AML-193 (cell line): ENCODE measurements at regions not wholly inside any gene's neighbourhood (a gene's known extent, or its start where the extent isn't known, plus 50 kb on each side); places are given as distances from the start of the nearest gene placed in this dataset.

Experiments used
- DNase-seq, 2 experiments: peaks; one replicate each; lab custom pipeline; 2025; lab: John Stamatoyannopoulos, UW

DNA sequence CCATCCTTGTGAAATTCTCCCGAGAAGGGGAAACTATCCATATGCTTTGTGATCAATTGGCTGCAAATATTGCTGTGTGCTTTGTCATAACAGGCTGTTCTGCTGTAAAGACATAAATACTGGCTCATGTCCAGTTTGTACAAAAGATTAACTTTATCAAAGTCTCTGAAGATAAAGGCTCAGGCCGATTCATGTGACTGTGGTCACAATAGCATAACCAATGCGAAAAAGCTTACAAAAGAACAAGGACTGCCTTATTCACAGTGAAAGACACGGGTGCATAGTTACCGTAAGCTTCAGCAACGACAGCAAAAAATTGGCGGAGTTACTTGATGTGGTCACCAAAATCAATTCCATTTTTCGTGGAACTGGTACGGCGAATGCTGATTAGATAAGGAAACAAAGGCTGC is 173.6 kb upstream of the CHRM3 start:
- no peak for DNase-seq

DNA sequence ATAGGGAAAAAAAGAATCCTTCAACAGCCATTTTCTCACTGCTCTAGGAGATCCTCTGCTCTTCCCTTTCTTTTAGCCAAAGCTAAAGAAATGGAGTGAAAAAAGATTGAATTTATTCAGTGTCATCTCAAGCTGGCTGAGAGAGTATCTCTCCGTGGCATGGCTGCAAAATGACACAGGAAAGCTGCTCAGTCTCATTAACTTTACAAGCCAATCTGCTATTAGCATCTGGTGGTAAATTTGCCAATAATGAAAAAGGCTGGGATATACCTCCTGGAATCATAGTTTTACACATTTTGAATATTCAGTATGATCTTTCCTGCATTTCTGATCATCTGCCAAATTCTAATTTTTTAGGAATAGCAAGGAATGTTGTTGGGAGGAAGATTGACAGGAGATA is 176.8 kb upstream of the CHRM3 start:
- DNase-seq: no peak

DNA sequence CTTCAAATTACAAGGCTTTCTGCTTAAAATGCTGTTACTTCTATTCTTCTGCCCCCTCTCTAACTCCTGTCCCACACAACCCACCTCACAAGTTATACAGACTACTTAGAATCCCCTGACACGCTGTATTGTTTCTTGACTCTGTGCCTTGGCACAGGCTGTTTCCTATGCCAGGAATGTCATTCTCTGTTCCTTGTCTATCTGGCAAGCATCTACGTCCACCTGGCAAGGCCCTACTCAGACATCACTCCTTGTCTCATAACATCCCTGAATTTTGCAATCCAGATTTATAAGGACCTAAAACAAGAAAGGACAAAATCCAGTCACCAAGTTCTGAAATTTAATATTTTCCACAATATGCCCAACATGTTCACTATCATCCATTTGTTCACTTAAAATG is 182.0 kb upstream of the CHRM3 start:
- DNase-seq: no peak

DNA sequence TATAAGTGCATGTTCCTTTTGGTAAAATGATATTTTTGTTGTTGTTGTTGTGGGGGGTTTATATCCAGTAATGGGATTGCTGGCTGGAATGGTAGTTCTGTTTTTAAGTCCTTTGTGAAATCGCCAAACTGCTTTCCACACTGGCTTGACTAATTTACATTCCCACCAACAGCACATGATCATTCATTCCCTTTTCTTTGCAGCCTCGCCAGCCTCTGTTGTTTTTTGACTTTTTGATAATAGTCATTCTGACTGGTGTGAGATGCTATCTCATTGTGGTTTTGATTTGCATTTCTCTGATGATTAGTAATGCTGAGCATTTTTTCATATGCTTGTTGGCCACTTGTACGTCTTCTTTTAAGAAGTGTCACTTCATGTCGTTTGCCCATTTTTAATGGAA is 188.5 kb upstream of the CHRM3 start:
- DNase-seq: no peak

DNA sequence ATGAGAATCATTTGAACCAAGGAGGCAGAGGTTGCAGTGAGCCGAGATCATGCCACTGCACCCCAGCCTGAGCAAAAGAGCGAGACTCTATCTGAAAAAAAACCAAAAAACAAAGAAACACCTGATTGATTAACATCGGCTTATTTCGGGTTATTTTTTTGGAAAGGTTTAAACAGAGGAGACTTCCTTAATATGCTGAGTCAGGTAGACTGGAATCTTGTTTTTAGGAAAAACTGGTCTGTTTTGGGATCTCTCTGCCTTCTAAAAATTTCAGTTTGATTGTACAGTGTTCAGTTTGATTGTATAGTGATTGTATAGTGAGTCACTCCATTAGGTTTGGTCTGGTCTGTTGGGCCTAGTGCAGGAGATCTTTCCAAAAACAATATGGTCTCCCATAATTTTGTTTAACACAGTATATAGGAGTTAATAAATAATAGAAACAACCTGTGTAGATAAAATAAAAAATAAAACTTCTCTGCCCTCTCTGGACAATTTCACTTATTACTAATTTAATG is 196.3 kb upstream of the CHRM3 start:
- no peak for DNase-seq

DNA sequence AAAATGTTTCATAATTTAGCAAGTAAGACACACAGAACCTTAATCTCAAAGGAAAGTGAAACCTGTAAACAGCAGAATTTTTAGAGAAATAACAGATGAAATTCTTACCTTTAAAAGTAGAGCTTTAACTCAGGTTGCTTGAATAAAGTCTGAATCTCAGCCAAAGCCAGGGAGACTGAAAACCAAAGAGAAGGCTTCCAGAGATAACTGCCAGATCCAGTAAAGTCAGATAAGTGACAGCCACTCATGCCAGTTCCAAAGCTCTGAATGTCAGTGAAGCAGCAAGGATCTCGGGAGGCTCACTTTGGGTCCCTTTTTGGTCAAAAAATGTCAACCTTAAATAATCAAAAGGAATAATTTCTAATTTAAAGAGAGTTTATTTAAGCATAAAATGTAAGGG is 199.9 kb upstream of the CHRM3 start:
- no peak for DNase-seq

DNA sequence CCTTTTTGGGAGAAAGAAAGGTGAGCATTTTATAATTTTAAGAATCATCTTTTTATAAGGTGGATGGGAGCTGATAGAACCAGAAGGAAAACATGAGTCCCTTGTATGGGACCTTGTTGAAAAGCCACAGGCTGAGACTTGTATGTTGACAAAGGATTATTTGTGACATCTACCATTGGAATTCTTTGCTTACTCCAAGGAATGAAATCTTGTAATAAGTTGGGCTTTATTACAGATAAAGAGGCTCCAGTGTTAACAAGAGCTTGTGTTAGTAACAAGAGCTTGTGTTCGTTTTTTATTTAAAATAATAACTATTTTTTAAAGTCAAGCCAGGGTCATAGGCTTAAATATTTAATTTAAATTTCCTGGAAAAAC is 201.1 kb upstream of the CHRM3 start:
- no peak for DNase-seq

DNA sequence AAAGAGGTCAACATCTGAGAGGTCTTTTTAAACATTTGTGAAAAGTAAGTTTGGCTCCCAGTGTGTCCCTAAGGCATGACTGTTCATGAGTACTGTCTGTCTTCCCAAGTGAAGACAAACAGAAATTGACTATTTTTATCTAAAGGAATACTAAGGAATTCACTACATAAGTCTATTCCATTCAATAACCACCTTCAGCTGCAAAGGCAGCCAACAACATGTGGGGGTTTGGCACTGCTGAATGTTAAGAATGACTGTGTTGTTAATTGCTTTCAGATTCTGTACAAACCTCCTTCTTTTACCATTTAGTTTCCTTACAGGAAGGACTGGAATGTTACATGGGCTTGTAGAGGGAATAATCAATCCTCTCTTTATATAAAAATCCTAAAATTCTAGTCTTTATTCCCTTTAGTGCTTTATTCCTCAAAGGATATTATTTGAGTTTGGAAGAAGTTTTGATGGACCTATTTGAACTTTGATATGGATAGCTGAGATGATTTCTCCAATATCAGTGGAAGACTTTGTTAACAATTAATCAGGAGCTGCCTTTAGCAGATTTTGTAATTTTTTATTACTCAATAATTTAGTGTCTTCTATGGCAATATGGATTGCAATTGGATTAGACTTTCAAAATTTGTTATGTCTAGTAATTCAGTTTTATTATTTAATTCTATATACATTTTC is 201.7 kb upstream of the CHRM3 start:
- no peak for DNase-seq

DNA sequence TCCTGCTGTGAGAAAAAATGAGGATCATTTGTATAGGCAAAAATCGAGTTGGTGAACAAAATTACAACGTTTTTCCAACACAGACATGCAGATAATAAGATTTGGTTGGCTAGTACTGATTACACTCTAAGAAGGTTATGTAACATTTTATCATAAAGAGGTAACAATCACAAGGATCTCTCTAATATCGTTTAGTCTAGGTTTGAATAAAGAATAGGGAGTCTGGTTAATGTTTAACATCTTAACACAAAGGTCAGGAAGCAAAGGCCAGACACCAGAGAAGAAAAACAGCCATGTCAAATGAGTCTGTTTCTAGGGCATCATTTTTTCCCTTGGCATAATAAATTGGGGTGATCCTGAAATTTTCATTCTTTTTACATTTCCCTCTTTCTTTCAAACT is 207.4 kb upstream of the CHRM3 start:
- no peak for DNase-seq

DNA sequence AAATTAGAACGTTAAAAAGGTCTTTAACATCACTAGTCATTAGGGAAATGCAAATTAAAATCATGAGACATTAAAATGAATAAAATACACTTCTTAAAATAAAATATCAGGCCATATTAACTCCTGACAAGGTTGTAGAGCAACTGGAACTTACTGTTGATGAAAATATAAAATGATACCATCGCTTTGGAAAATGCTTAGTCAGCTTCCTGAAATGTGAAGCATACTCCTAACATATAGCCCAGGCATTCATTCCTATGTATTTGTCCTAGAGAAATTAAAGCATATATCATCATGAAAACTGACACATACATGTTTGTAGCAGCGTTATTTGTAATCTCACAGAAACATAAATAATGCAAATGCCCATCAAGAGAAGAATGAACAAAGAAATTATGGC is 211.5 kb upstream of the CHRM3 start:
- DNase-seq: no peak

DNA sequence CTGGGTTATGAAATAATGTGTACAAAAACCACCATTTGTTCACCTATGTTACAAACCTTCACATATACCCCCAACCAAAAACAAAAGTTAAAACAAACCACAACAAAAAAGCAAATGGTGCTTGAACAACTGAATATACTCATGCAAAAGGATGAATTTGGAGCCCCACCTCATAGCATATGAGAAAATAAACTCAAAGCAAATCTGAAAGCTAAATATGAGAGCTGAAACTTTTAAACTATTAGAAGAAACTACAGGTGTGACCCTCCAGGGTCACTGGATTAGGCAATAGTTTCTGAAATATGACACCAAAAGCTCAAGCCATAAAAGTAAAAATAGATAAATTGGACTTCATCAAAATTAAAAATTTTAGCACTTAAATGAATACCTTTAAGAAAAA is 215.5 kb upstream of the CHRM3 start:
- DNase-seq: no peak

DNA sequence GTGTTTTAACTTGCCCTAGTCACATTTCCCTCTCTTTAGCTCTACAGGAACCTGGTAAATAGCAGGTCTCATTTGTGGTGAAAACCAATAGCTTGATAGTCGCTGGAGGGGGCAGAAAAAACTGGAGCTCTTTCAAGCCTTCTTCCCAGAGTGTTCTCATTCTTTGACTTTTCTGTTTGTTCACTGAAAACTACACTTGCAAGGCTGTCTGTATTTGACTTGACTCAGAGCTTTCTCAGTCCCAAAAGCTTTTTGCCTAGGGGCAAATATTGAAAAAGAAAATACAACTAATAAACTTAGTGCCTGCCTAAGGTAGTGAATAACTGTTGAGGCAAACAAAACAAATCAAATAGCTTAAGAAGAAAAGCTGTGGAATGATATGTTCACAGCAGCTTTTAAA is 217.1 kb upstream of the CHRM3 start:
- no peak for DNase-seq

DNA sequence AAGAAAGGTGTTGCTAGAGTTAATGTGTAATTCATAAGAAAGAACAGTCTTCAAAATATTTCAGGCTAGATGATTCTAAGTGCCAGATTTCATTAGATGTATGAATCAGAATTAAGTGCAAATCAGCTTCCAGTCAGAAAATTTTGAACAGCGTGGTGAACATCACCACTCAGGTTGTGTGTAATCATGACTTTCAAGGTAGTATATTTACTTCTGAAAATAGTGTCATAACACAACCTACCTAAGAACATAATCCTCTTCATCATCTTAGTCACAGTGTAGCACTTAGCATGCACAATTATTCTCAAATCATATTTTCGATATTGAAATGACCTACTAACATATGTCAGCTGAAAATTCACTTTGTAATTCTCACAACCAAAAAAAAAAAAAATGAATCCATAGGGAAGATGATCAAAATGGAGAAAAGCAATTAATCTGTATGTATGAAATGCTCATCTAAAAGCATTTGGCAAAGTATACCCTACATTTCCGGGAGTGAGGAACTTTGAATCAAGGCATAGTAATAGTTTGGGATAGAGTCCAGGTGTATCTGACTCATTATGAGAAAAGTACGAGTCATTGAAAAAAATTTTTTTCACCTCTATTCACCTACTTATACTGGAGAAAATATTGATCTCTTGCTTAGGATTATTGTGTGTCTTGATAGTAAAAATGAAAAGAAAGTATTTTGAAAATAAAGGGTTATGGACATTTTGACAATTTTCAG is 221.8 kb upstream of the CHRM3 start:
- DNase-seq: no peak

DNA sequence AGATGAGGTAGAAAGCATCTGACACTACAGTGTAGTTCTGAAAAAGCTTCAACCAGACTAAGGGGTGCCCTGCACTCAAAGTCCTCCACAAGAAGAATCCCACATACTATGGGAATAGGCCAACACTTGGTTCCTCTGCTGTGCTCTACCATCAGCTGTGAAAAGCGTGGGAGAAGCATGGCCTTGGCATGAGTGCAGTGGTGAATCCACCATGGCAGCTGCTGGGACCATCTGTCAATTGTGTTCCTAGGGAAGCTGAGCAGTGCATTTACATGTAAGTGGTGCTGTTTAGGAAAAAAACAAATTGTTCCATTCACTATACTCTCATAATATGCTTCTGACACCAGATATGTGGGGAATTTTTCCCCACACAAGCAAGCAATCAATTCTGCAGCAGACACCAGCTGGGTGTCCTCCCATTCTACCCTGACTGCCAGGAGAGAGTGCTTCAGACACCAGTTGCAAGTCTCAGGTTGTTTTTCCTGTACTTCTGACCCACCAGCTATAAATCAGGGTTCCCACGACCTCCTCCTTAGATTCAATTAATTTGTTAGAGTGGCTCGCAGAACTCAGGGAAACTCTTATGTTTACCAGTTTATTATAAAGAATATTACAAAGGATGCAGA is 230.8 kb upstream of the CHRM3 start:
- no peak for DNase-seq

DNA sequence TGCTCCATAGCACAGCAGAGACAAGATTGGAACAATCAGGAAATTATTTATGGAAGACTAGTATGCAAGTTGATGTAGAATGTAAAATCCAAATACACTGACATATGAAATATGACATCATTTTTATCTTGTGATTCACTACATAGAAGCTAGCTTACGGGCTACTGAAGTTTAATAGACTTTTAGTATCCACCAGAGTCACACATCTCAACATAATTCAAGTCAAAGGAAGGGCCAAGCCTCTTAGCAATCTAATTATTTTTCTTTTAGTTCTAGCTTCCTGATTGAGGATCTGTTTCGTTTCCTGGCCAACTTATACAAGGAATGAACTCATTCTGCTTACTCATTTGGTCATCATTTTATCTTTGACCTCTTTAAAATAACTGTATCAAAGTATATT is 234.4 kb upstream of the CHRM3 start:
- DNase-seq: no peak

DNA sequence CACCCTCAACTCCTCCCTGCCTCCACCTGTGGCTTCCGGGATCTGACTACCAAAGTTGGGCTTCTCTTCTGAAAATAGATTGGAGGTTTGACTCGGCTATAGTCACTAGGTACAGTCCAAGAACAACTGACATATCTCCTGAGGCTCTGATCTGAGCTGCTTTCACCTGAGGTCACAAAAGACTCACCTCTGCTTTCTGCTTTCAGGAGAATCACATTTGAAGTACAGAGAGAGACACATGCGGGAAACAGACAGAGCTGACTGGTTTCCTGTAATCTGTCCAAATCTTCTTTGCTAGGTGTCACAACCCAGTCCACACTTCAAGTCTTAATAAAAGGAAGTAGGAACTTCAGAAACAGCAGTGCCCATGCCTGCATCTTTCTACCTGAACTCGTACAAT is 245.4 kb upstream of the CHRM3 start:
- DNase-seq: no peak

DNA sequence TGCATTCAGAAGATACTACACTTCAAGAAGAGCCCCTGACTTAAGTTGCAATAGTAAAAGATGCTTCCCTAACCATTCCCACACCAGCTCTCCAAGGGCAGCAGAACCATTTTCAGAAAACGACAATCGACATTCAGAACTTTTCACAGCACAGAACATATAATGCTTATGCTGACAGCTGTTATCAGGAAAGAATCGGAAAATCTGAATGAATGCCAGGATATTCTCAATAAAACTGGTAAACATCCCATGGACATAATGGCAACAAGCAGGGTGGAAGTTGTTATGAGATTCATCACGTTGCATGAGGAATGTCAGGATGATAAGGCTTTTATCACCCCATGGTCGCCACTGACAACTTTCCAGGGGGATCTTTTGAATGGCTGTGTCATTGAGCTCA is 246.6 kb upstream of the CHRM3 start:
- DNase-seq: no peak

DNA sequence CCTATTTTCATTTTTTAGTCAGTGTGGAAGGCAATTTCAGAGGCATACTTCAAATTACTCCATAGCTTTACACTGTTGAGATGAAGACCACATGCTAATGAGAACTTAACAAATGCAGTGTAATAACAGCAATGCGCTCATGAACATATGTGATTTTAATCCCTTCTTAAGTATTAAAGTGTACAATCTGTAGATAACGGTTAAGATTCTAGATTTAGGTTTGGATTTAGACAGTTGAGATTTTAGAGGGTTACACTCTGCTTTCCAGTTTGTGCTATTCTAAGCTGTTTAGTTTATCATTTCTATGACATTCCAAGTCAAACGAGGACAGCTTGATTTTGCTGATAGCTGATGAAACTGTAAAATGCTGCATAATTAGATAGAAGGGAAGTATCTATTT is 257.8 kb upstream of the CHRM3 start:
- no peak for DNase-seq

DNA sequence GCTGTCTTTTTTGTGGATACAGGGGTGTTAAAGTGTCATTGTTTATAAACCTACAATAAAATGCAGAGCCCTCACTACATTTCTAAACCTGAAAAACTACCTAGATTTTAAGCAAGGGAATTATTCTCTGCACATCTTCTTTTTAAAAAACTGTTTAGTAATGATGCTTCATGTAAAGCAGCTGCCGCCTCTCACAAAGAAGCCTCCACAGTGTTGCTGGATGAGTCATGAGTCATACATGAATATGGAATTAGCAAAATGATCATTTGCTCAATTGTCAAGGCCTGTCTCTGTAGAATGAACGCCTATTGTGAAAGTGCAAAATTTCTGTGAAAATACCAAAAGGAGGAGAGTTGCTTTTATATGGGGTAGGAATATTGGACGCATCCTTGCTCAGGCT is 259.5 kb upstream of the CHRM3 start:
- DNase-seq: no peak

DNA sequence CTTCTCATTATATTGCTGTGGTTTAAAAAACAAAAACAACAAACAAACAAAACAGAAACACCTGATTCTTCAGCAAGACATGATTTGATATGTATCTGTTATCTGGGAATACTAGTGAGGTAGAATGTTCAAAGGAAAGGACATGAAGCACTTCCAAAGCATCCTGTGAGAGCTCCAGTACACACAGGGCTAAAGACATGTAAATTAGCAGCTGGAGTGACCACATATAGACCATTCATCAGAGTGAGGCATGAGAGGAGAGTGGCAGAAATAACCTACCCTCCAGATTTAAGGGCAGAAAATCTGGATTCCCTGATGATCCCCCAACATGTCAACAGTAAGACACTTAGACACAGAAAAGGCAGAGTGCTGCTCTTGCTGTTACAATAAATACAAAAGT is 260.5 kb upstream of the CHRM3 start:
- DNase-seq: no peak

DNA sequence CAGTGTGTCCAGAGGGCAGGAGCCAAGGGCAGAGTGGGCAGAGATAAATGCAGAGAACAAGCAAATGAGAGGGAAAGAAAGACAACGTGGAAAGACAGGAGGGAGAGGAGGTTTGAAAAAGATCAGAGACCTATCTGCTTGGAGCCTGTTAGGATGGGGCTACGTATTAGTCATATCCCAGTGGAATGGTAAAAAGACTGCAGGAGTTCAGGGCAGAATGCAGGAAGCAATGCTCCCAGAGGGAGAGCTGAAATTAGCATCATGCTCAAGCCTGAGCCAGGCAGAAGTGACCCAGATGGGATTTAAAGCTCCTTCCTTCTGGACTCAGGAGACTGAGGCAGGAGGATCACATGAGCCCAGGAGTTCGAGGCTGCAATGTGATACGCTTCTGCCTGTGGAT is 261.3 kb upstream of the CHRM3 start:
- DNase-seq: no peak

DNA sequence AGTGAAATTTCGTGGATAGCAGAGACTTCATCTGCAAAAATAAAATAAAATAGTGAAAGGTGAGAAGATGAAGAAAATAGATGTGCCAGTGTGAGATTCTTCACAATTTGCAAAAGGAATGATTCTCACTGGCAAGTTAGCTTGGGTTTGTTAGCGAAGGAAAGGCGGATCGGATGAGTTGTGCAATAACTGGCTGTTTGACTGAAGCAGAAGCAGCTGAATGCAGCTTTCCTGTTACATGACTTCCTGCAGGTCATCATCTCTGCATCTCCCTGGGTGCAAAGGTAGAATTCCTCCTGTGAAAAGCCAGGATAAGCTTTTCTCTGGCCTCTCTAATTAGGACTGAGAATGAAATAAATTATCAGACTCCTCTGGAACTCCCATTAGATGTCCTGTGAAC is 263.1 kb upstream of the CHRM3 start:
- no peak for DNase-seq

DNA sequence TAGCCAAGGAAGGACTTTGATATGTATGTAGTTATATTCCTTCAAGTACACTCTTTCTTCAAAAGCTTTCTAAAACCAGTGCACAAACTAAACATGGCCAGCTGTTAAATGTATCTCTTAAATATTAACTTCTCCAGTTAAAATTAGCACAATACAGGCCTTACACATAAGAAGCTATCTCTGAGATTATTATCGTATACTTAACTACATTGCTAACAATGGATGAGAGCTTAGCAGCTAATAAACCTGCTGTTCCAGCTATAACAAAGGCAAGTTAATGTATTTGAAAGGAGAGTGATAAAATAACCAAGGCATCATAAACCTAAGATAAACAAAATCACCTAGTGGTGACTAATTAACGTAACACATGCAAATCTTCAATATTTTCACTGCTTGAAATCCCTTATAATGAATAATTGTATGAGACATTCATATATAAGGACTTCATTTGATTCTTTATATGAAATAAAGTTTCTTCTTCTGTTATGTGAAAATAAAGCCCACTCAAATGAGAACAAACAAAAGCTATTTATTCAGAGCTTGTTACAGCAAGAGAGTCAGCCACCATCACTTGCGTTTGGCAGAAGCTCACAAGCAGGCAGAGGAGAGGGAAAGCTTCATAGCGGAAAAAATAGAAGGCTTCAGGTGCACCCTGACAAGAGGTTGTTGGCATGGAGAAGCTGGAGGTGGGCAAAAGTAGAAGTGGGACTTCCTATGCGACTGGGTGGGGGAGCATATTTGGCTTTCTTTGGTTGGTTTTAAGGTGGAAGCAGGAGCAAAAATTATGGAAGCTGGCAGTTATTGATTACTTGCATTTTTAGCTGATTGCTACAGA is 274.1 kb upstream of the CHRM3 start:
- no peak for DNase-seq
